Ishikawa (cell line): ENCODE measurements at regions not wholly inside any gene's neighbourhood (a gene's known extent, or its start where the extent isn't known, plus 50 kb on each side); places are given as distances from the start of the nearest gene placed in this dataset.

Experiments
- CEBPB ChIP-seq: IDR thresholded peaks from 2 replicates; pipeline ENCODE4 v1.6.1; 2012
- EGR1 ChIP-seq: IDR thresholded peaks from 2 replicates; pipeline ENCODE4 v1.6.1; 2012
- EP300 ChIP-seq: IDR thresholded peaks from 2 replicates; pipeline ENCODE4 v1.6.1; 2012; ENCODE audit warnings: borderline replicate concordance
- FOXM1 ChIP-seq: IDR thresholded peaks from 2 replicates; pipeline ENCODE4 v1.6.1; 2012; ENCODE audit warnings: low read depth, borderline replicate concordance
- MAX ChIP-seq: IDR thresholded peaks from 2 replicates; pipeline ENCODE4 v1.6.1; 2012
- NFIC ChIP-seq: IDR thresholded peaks from 2 replicates; pipeline ENCODE4 v1.6.1; 2012
- RAD21 ChIP-seq: IDR thresholded peaks from 2 replicates; pipeline ENCODE4 v1.6.1; 2012; ENCODE audit warnings: low read depth
- REST ChIP-seq: IDR thresholded peaks from 2 replicates; pipeline ENCODE4 v1.6.1; 2012; ENCODE audit warnings: low read depth, mild to moderate bottlenecking
- TAF1 ChIP-seq: IDR thresholded peaks from 2 replicates; pipeline ENCODE4 v1.6.1; 2012; ENCODE audit warnings: low read depth, mild to moderate bottlenecking
- TEAD4 ChIP-seq: IDR thresholded peaks from 2 replicates; pipeline ENCODE4 v1.6.1; 2012
- USF1 ChIP-seq: IDR thresholded peaks from 2 replicates; pipeline ENCODE4 v1.6.1; 2012
- YY1 ChIP-seq: IDR thresholded peaks from 2 replicates; pipeline ENCODE4 v1.6.1; 2012; ENCODE audit warnings: low read depth

- TF ChIP-seq NFIC (no peak), TEAD4 (no peak), CEBPB (no peak), RAD21 (no peak), REST (no peak), TAF1 (no peak), USF1 (no peak), EP300 (no peak), FOXM1 (no peak), EGR1 (no peak), MAX (no peak), YY1 (no peak)
Measured at GRCh38 chr2:122543815-122544214, 788.4 kb downstream of the TSN start.
